EH (cell line): ENCODE measurements at regions not wholly inside any gene's neighbourhood (a gene's known extent, or its start where the extent isn't known, plus 50 kb on each side); places are given as distances from the start of the nearest gene placed in this dataset.

Experiments used
- DNase-seq: peaks from one replicate; pipeline ENCODE4 v3.0.0-alpha.2; 2015; ENCODE audit warnings: low read depth

DNA sequence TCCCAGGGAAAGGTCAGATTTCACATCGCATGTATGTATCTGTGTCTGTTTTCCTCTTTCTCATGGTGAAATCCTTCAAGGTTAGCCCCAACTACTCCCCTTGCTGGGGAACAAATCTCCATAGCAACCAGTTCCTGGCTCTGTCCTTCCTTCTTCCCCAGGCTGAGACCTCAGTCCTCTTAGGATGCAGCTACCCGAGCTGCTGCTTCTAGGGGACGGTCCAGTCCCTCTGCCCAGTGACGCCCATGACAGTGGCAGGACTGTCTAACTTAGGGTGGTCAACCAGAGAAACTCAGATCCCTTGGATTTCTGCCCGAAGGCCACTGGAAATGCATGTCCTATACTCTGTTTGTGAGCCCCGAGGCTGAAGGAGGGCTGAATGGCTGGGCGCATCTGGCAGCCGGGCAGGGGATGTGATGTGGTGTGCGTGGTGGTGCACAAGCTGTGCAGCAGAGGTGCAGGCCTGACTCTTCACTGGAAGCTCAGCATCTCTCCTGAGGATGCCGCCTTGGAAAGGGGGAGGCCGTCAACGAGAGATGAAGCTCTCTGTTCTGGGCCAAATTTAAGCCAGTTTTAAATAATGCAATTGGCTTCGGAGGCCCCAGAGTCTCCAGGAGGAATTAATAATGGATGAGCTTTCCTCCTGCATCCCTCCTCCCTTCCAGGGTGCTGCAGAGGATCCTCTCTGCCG is 118.7 kb upstream of the B3GAT1 start:
- no peak for DNase-seq

DNA sequence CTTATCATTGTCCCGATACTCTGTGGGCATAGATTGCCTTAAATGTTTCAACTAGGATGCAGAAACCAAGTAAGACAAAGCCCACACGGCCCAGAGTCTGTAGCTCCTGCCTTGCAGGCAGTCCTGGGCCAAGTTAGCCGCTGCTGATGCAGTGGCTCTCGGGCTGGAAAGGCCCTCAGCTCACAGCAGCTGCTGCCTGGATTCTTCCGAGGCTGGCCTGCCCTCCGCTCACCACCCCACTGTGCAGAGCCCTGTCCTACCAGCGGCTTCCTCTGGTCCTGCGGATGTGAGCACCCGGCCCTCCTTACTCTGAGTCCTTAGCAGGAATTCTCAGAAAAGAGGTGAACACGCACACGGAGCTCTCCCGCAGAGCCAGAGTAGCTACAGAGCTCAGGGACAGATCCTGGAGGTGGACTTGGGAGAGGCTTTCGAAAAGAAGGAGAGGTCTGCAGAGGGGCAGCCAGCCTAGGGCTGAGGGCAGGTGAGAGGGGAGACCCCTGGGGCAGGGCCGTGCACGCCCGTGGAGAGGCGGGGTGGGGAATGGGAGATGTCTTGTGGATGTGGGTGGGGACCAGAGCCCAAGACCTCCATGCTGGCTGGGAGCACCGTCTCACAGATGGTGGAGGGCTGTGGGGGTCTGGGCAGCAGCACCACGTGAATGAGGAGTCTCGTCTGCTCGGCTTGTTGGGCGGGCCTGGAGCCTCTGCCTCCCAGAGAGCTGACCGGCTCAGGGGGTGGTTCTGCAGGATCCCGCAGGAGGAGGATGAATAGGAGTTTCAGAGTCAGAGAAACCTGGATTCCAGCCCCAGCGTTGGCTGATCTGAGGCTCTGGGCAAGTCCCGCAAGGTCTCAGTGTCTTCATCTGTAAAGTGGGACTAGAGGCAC is 117.4 kb upstream of the B3GAT1 start:
- DNase-seq: no peak

DNA sequence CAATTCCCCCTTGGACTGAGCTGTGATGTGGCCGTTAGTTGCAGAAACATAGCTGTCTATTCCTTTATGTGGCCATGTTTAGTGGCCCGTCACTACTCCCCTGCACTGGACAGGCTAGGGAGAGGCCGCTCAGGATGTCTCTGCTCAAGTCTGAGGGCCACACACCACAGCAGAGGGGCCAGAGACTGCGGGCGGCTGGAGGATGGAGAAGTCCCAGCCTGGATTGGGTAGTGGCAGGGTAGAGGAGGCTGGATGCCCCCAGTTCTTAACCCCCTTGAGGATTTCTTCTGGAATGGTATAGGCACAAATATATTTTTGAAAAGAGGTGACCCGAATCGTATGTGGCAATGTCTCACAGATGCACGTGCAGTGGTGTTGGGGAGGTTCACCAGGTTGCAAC is 116.4 kb upstream of the B3GAT1 start:
- no peak for DNase-seq

DNA sequence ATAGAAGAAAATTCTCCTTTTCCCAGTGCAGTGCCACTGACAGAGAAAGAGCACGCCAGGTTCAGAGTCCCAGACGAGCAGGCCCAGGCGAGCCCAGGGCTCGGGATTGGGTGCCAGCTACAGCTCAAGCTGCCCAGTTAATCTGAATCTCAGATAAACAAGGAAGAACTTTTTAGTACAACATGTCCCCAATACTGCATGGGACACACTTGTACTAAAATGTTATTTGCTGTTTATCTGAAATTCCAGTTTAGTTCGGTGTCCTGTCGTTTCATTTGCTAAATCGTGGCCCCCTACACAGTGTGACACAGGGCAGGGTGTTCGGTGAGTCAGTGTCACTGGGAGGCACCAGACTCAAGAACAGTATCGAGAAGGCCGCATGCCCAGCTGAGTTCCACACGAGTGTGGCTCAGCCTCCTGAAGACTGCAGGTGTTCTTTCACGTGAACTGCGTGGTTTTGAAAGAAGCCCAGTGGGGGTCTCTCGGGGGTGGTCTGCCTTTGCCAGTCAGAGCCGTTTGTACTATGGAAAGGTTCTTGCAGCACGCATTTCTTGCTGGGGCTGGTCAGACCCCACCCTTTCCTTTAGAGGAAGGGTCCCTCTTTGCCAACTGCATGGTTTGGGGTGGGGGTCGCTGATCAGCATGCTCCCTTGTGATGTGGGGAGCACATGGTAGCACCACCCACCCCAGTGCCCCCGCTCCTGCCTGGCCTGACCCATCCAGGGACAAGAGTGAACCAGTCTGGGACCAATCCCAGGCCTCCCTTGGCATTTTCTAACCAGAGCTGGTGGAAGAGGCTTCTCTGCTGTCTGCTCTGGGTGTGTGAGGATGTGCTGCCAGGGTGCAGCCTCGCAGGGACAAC is 115.6 kb upstream of the B3GAT1 start:
- no peak for DNase-seq

DNA sequence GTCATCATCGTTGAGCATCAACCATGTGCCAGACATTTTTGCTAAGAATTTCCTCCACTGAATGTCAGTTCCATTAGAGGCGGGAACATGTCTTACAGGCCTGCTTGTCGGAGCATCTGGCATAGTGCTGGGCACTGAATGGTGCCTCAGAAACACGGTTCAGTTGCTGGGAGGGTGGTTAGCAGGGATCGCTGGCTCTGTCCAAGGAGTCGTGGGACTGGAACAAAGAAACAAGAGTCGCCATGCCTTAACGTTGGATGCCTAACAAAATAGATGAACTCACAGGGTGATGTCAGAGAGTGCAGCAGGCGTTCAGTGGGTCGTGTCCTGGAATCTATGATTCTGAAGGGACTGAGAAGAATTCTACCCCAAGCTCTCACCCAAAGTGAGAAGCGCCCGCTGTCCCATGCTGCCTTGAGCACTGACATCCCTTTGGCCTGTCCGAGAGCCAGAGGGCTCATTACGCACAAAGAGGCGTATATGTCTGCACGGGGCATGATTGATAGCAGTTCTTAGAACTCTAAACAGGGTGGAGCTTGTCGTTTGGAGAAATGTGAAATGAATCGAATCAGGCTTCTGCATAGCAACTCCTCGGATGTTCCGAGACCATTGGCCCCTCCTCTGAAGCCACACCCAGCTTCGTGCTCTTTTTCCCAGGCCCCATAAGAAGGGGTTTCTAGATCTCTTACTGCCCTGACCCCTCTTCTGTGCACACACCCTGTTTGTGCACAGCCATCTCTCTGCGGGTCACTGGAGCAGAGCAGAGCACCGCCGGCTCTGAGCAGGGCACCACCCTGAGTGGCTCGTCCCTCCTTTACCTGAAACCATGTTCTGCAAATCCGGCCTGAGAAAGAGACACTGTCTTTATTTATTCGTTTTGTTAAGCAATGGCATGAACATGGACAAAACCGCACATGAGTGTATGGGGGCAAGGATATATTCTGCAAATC is 113.1 kb upstream of the B3GAT1 start:
- DNase-seq: no peak

DNA sequence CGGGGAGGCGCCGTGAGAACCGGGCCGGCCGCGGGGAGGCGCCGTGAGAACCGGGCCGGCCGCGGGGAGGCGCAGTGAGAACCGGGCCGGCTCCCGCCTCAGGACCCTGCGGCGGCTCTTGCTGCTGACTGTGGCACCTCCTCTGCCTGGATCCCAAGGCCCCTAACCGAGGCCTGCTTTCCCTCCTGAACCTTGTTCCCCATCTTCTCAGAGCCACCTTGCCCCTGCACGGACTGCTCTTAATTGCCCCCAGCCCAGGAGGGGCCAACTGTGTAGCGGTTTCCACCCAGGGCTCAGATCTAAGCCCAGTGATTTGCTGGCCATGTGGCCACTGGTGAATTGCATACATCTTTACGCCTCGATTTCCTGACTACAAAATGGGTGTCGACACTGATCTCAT is 112.2 kb upstream of the B3GAT1 start:
- no peak for DNase-seq

DNA sequence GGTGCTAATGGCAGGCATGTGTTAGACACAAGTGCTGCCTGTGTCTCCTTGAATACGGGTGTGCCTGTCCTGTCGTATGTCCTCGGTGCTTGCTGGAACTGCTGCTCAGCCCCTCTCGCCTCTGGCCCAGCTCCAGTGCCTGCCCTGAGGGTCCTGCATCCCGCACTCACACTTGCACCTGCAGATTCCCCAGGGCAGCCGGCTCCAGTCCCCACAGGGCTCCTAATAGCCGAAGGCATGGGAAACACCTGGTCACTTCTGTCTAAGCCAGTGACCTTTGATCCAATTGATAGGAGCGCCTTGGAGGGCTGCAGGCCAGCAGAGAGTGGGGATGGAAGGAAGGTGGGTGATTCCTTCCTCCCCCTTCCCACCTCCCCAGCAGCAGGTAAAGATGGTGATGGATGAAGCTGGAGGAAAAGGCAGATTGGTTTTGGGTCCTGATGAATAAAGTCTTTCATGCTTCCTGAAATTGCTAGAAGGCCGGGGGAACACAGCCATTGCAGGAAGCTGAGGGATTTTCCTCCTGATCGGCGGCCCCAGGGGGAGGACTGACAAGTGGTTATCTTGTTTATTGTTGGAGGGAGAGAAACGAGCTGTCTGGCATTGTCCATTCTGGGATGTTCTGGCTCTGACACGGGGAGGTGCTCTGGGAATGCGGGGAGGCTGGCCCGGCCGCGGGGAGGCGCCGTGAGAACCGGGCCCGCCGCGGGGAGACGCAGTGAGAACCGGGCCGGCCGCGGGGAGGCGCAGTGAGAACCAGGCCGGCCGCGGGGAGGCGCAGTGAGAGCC is 110.9 kb upstream of the B3GAT1 start:
- no peak for DNase-seq

DNA sequence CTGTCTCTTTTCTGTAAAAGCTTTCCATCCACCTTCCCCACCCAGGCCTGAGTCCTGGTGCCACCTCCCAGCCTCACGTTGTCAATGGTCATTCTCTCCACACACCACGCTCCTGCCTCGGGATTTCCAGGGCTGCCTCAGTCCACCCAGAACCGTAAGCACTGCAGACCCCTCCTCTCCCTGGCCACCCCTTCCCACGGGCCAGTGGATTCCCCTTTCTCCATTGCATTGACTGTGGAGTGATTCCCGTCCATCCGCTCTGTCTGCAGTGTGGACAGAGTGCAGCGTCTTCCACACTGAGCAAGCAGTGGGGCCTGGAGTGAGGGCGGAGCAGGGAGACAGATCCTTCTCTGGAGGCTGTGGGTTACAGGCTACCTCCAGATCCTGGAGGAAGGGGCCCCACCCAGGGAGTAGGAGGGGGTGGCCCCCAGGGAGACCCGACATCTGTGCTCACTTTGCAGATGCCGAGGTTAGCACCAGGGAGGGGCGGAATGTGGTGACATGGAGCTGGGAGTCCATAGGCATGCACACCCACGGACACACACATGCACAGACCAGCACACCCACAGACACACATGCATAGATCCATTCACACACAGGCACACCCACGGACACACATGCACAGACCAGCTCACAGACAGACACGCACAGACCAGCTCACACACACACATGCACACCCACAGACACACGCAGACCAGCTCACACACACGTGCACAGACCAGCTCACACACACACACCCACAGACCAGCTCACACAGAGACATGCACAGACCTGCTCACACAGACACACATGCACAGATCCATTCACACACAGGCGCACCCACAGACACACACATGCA is 109.6 kb upstream of the B3GAT1 start:
- DNase-seq: no peak

DNA sequence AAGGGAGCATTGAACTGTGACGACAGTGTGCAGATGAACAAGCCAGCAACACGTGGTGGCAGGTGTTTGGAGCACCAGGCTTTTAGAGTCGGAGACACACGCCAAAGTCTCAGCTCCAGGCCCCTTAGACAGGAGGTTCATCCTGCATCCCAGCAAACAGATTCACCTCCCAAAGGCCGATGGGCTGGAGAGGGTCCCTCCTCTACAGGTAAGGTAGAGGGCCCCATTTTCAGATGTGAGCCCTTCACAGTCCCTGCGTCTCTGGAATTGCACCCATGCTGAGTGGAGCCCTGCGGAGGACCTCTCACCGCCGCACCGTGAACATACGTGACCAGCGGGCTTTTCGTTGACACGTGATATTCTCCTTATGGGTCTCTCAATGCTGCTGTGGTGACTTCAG is 109.0 kb upstream of the B3GAT1 start:
- no peak for DNase-seq

DNA sequence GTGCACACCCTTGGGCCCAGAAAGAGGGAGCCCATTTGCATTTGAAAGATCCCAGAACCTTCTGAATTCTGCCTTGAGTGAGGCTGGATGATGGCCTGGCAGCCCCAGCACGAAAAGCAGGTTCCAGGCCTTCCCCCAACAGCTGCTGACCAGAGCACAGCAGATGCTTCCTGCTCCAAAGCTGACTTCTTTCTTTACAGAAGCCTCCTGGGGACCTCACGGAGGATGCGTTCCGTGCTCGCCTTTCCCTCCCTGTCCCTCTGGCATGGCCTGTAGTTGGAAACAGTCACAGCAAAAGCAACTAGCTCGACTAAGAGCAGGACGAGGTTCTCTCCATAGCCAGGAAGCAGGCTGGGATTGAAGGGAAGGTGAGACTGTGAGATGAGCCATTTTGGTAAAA is 107.7 kb upstream of the B3GAT1 start:
- DNase-seq: no peak

DNA sequence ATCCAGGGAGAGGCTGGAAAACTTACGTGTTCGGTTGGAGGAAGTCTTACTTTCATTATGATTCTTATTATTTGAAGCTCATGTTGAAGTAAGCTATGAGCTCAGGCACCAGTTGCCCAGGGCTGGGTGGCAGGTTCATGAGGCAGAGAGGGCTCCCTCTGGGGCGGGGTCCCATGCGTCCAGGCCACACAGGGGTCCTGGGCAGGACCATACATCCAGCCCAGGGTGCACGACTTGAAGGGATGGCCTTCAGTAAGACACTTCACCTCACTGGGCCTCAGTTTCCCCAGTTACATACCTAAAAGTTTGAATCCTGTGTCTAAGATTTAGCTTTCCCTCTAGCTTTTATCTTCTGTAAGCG is 107.3 kb upstream of the B3GAT1 start:
- DNase-seq: no peak

DNA sequence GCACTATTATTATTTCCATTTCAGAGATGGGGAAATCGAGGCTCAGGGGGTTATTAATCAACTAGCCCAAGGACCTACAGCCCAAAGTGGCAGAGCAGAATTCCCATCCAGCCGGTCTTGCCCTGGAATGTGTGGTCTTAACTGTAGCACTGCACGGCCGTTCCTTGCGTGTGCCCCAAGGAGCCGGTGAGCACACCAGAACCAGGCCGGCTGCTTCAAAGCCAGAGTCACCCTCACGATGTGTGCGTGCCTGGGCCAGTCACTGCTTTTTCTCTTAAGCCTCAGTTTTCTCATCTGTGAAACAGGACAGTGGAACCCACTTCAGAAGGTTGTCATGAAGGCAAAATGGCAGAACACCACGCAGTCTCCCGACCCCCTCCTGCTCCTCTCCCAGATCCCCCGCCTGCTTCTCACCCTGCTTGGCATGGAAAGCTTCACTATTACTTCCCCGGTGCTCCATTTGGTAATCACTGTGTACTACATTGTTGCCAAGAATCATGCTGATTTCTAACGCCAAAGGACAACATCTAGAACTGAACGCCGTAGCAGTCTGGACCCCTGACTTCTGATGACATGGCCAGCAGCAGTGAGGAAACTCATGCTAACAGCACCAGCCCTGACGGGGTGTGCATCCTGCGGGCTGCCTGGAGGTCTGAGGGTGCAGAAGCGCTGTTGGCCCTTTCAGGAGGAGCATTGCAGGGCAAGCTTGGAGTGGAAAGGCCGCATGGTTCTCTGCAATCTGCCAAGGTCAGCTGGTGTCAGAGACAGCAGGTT is 106.8 kb upstream of the B3GAT1 start:
- no peak for DNase-seq

DNA sequence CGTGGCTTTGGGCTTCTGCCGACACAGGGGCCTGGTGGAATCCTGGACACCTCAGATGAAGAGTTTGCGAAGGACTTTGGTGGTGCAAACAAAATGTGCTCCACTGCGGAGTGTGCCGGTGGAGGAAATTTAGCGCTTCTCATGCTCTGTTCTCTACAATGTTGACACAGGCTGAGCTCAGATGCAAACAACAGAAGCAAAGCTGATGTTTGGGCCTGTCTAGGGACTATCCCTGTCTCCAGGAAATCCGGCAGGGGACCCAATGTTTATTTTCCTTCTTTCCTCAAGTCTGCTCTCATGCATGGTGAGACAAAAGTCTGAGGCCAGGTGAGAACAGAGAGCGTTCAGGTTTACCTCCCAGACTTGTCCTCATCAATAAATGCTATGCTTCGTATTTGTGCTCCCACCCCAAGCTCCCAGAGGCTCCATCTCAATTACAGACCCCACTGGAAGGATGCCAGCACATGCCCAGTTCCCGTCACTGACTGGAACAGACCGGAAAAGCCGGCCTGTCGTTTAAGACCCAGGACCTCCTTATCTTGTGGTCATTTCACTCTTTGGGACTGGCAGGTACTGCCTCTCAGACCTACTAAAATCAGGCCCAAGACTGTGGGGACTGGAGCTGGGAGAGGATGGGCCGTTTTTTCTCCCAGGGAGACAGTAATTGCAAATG is 105.7 kb upstream of the B3GAT1 start:
- no peak for DNase-seq

DNA sequence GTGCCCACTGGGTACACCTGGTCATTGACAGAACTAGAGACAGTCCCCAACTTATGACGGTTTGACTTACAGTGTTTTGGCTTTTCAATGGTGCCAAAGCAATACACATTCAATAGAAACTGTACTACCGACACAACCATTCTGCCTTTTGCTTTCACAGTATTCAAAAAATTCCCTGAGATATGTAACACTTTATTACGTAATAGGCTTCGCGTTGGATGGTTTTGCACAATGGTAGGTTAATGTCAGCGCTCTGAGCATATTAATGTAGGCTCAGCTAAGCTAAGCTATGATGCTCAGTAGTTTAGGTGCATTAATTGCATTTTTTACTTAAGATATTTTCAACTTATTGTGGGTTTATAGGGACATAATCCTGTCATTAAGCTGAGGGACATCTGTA is 105.1 kb upstream of the B3GAT1 start:
- DNase-seq: no peak

DNA sequence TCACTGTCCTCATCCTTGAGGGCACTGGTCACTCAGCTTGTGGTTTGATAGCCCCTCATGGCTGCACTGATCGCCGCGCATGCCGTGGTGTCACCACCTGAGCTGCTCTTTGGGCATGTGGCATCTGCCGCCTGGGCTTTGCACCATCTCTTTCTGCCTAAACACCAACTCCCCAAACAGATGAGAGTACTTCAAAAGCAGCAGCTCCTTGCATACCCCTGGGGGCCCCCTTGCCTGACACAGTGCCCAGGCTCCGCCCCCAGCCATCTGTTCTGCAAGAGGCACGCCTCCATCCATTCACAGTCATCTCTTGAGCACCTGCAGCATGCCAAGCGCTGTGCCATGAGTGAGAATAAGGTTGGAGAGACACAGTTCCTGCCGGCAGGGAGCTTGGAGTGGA is 104.5 kb upstream of the B3GAT1 start:
- DNase-seq: no peak

DNA sequence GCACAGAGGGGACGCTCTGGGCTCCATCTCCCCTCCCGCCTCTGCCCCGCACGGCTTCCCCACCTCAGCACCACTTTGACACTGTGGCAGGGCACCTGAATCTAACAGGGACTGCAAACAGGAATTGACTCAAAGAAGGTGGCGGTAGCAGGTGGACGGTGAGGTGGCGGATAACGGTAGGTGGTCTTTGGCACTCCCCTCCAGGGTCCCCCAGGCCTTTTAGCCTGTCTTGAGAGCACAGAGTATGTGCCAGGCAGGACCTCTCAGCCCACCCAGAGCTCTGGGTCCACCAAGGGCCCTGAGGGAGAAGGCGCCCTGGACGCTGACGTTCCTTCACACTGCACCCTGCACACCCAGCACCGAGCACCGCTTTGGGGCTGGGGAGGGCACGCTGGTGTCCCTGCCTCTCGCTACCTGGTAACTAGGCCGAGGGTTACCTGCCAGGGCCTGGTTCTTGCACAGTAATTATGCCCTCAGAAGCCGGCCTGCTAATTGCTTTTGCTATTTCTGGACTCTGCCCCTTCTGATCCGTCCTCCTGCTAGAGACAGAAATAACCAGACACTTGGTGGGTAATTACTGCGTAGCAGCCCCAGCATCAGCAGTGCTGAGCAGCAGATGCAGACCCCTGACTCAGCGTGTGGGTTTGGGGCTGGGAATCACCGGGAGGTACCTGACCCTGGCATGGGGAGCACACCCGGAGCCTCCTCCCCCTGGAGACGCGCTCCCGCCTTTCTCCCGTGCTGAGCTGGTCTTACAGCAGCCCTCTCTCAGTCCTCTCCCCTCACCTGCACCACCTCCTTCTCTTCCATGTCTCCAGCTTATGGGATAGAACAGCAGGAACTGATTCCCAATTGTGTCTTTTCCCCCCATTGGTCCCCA is 103.3 kb upstream of the B3GAT1 start:
- no peak for DNase-seq

DNA sequence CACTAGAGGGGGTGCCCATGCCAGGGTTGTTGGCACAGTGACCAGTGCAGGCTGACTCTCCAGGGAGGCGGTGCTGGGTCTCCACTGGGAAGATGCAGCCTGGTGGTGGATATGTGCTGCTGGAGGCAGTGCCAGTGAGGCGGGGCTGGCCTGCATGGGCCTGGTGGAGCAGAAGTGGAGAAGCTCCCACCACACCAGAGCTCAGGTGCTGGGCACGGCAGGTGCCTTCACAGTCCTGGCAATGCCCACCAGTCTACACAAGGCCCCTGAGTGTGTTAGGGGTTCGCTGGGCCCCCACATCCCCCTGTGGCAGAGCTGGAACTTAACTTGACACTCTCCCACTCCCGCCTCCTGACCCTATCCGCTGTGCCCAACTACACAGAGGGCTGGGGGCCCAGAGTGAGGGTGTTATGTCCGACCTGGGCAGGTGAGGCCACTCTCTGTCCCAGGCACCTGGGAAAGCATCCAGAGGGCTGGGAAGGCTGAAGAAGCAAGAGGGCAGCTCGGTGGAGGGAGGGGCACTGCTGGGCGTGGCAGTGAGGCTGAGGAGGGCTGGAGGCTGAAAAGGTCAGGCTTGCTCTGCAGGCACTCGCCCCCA is 102.4 kb upstream of the B3GAT1 start:
- DNase-seq: no peak
